ENCODE measurements at regions not wholly inside any gene's neighbourhood (a gene's known extent, or its start where the extent isn't known, plus 50 kb on each side); places are given as distances from the start of the nearest gene placed in this dataset.

DNA sequence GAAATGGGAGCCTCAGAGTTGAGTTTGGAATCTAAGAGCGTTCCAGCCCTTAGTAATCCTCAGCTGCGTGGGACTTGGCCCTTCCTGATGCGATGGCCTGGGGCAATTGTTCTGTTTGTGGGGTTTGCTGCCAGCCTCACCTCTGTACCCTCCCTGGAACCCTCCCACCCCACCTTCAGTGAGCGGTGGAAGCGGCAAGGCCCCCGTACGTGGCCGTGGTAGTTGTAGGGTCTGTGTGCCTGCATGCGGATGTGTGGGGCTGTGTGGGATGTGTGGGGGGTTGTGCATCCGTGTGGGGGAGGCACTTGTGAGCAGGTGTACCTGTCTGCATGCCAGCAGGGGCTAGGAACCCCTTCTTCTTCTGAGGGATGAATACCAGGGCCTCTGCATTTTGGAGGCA lies 65.4 kb upstream of the ADRA2C start:
- H3K27ac ChIP-seq (ENCODE audit: low read depth) = no peak overlapping the region
- H3K4me3 ChIP-seq (ENCODE audit: low read depth, low read length) = no peak overlapping the region
- H3K4me1 ChIP-seq (ENCODE audit: insufficient read depth) = no peaks in the 10 kb centered on the region
- 83% methylated on average over 10 of the region's 10 CpGs for WGBS
- no peaks in the 10 kb centered on the region for H3K36me3 ChIP-seq (ENCODE audit: insufficient read depth)
- DNase-seq (ENCODE audit: extremely low spot score) = no peak

DNA sequence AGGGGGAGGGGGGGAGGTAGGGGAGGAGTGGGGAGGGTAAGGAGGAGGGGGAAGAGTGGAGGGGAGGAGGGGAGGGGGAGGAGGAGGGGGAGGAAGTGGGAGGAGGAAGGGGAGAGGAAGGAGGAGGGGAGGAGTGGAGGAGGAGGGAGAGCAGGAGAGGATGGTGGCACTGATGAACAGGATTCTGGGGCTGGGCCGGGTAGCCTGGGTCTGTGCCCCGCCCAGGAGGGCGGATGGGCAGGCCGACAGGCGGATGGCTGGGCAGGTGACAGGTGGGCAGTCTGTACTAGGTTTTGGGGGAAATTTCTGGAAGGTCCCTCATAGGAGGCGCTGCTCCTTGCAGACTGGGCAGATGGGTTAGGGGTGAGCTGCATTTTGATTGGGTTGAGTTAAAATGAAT lies 66.0 kb upstream of the ADRA2C start:
- H3K27ac ChIP-seq (ENCODE audit: low read depth) = no peak overlapping the region
- 70% methylated on average over 6 of the region's 6 CpGs for WGBS
- no peak for DNase-seq (ENCODE audit: extremely low spot score)

DNA sequence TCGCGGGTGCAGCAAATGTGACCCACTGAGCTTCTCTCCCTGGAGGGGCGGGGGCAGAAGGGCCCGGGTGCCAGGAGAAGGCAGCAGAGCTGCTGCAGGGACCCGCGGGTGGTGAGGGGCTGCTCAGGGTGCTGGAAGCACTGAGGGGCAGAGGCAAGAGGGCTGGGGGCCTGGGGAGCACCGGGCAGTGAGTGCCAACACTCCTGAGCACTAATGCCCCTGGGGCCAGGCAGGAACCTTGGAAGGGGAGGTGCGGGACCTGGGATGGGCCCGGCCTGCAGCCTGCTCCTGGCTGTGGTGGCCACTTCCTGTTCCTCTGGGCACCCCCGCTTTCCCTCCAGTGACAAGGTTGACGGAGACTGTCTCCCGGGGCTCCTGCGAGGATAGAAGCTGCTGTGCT lies 66.5 kb upstream of the ADRA2C start:
- DNase-seq (ENCODE audit: extremely low spot score) = no peak
- no peak overlapping the region for H3K4me3 ChIP-seq (ENCODE audit: low read depth, low read length)
- WGBS = 77% methylated on average over 13 of the region's 13 CpGs
- H3K4me1 ChIP-seq (ENCODE audit: insufficient read depth) = no peaks in the 10 kb centered on the region
- H3K36me3 ChIP-seq (ENCODE audit: insufficient read depth) = no peaks in the 10 kb centered on the region
- H3K27ac ChIP-seq (ENCODE audit: low read depth) = no peak overlapping the region

More for the DNA sequence above, 66.0 kb upstream of the ADRA2C start:
- Histone ChIP-seq H3K4me1 (ENCODE audit: insufficient read depth) (no peaks in the 10 kb centered on the region), H3K4me3 (ENCODE audit: low read depth, low read length) (no peak overlapping the region), H3K36me3 (ENCODE audit: insufficient read depth) (no peaks in the 10 kb centered on the region)

DNA sequence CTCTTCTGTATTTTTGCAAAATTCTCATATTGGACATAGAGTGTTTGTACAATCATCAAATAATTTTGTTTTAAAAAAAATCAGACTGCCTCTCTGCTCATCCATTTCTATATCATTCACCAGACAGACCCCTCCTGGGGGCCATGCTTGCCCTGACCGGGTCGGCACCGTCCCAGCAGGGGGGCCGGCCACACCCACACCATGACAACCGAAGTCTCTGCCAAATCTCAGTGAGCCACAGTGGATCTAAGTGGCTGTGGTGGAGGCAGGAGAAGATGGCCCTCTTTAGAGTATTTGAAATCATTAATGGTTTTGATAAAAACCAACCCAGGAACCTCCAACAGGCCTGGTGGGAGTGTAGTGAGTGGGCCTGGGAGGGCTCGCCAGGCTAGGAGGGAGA lies 66.9 kb upstream of the ADRA2C start:
- Histone ChIP-seq H3K4me1 (ENCODE audit: insufficient read depth) (no peaks in the 10 kb centered on the region), H3K27ac (ENCODE audit: low read depth) (no peak overlapping the region), H3K36me3 (ENCODE audit: insufficient read depth) (no peaks in the 10 kb centered on the region), H3K4me3 (ENCODE audit: low read depth, low read length) (no peak overlapping the region)
- 65% methylated on average over 6 of the region's 6 CpGs for WGBS
- DNase-seq (ENCODE audit: extremely low spot score) = no peak

DNA sequence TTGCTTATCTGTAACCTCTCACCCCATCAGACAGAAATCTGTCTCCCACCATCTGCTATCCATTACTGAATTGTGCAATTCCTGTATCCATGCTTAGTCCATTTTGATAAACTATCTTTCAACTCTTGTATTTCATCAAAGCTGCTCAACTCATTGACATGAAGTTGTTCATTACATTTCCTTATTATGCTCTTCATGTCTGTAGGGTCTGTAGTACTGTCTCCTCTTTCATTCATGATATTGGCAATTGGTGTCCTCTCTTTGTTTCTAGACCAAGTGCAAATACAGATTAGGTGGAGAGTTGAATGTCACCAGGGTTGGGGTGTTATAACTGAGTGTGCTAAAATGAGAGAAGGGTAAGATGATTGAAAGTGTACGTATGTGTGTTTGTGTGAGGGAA lies 69.2 kb upstream of the ADRA2C start:
- Histone ChIP-seq H3K4me1 (ENCODE audit: insufficient read depth) (no peaks in the 10 kb centered on the region), H3K4me3 (ENCODE audit: low read depth, low read length) (no peak overlapping the region), H3K27ac (ENCODE audit: low read depth) (no peak overlapping the region), H3K36me3 (ENCODE audit: insufficient read depth) (no peaks in the 10 kb centered on the region)
- no peak for DNase-seq (ENCODE audit: extremely low spot score)
- WGBS = 92% methylated on average over 1 of the region's 1 CpG

DNA sequence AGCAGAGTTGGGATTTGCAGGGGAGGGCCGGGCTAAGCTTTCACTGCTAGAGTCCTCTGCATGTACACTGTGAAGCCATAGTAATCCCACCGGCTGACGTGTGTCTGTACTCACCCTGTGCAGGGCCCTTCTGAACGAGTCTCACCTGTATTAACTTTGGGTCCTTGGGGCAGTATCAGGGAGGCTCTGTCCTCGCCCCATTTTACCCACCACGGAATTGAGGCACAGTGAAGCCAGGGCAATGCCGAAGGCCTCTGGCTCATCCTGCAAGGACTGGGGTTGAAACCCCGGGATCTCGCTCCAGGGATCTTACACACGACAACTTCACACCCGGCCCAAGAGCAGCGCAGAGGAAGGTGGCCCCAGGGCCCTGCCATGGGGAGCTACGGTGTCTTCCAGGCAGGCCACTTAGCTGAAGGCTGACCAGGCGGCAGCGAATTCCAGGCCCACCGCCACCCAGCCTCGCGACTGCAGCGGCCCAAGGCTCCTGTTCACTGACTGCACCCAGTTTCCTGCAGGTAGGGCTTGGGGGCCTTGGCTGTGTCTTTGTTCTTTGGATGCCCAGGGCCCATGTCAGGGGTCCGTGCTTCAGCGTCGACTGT lies 75.5 kb upstream of the ADRA2C start:
- WGBS = 87% methylated on average over 22 of the region's 22 CpGs
- Histone ChIP-seq H3K4me3 (ENCODE audit: low read depth, low read length) (no peak overlapping the region), H3K27ac (ENCODE audit: low read depth) (no peak overlapping the region), H3K36me3 (ENCODE audit: insufficient read depth) (no peaks in the 10 kb centered on the region), H3K4me1 (ENCODE audit: insufficient read depth) (no peaks in the 10 kb centered on the region)
- DNase-seq (ENCODE audit: extremely low spot score) = no peak

DNA sequence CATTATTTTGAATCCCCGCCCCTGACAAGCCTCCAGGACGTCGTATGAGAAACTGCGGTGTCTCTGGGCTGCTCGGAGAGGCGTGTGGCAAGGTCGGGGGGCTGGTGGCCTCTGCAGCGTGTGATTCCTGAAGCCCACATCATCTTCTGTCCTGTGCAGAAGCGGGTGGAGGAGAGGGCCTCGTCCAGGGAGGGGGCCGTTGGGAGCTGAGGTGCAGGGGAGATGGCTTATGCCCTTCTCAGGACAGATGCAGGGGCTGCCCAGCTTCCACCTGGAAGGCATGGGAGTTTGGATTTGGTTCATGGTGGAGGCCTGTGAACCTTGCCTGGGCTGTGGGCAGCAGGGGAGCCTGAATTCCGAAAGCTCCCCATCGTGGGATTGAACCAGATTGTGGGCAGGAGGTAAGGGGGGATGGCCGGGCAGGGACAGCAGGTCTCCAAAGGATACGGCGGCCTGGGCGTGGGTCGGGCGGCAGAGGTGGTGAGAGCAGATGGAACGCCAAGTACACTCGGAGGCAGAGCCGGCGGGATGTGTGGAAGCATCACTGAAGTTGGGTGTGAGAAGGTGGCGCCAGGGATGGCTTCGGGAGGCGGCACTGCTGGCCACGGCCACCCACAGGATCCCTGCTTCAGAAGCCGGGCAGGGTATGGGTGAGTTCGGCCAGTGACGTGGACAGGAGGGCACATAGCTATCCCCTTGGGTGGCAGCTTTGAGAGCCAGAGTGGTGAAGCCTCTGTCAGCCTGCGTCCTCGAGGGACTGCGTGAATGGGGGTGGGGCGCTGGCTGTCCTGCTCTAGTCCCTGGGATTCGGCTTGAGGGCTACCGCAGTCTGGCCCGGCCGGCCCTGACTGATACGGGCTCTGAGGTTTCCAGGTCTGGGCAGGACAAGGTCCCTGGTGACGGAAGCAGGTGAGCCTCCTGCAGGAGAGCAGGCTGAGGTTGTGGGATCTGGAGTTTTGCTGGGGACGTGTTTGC lies 76.3 kb upstream of the ADRA2C start:
- Histone ChIP-seq H3K4me1 (ENCODE audit: insufficient read depth) (no peaks in the 10 kb centered on the region), H3K36me3 (ENCODE audit: insufficient read depth) (no peaks in the 10 kb centered on the region), H3K4me3 (ENCODE audit: low read depth, low read length) (no peak overlapping the region), H3K27ac (ENCODE audit: low read depth) (no peak overlapping the region)
- DNase-seq (ENCODE audit: extremely low spot score) = no peak
- WGBS = 85% methylated on average over 41 of the region's 41 CpGs

DNA sequence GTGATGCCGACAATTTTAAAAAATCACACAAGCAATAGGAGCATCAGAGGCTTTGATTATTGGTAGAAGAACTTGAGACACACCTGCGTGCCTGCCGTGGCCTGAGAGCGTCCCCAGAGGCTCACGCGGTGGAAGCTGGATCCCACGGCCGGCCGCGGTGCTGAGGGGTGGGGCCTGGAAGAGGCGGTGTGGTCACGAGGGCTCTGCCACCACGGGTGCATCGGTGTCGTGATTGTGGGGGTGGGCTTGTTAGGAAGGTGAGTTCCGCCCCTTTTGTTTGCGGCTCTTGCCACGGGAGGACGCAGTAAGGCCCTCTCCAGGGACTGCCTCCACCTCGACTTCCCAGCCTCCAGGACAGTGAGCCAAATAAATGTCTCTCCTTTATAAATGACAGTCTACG lies 77.2 kb upstream of the ADRA2C start:
- no peak for DNase-seq (ENCODE audit: extremely low spot score)
- Histone ChIP-seq H3K27ac (ENCODE audit: low read depth) (no peak overlapping the region), H3K36me3 (ENCODE audit: insufficient read depth) (no peaks in the 10 kb centered on the region), H3K4me3 (ENCODE audit: low read depth, low read length) (no peak overlapping the region), H3K4me1 (ENCODE audit: insufficient read depth) (no peaks in the 10 kb centered on the region)
- 83% methylated on average over 21 of the region's 21 CpGs for WGBS

DNA sequence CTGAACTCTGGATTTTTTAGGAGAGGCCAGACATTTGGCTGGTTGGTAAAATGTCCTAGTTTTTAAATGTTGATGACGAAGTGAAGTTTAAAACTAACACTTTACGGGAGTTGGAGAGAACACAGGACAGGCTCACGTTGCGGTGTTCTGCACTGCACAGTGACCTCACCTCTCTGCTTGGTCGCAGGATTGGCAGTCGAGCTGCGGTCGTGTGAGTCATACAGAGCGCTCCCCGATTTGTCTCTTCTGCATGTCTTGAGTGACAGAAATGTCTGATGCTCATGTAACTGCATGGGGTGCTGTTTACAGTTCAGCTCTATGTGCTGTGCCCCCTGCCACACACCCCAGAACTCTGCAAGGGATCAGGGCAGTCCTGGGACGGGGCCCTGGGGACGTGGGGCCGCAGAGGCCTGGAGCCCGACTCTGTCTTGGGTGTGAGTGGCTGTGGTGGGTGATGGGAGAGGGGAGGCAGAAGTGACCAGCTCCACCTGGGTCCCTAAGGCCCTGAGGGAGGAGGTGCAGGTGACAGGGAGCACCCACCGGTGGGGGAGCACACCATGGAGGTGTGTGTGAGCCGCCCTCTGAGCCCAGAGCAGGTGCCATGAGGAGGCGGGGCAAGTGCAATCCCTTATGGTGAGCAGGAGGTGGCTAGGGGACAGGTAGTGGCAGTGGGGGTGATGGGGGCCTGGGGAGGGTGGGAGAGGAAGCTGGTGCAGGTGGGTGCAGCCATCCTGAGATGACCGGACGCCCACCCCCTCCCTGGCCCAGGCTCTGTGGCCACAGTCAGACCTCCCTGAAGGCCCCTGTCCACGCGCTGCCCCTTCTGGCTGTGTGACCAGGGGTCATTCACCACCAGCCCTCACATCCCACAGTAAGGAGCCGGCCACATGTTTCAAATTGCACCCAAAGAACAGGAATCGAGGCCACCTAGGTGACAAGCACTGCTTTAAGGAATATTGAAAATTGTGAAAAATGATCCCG lies 77.9 kb upstream of the ADRA2C start:
- Histone ChIP-seq H3K4me3 (ENCODE audit: low read depth, low read length) (no peak overlapping the region), H3K4me1 (ENCODE audit: insufficient read depth) (no peaks in the 10 kb centered on the region), H3K27ac (ENCODE audit: low read depth) (no peak overlapping the region), H3K36me3 (ENCODE audit: insufficient read depth) (no peaks in the 10 kb centered on the region)
- WGBS = 86% methylated on average over 24 of the region's 24 CpGs
- no peak for DNase-seq (ENCODE audit: extremely low spot score)

DNA sequence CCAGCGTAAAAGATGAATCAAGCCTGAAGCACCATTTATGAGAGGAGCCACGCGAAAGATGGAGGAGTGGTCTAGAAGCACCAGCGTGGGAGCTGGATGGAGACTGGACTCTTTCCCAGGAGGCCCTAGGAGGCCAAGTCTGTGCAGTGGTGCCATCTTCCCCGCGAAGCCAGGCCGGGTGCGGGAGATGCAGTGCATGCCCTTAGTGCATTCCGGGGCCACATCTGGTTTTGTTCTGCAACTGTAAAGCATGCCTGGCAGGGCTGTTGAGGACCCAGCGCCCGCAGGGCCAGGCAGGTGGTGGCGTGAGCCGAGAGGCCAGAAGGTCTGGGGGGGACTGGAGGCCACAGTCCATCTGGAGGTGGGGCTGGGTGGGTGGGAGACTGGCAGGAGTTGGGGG lies 78.6 kb upstream of the ADRA2C start:
- H3K4me3 ChIP-seq (ENCODE audit: low read depth, low read length) = no peak overlapping the region
- 89% methylated on average over 13 of the region's 13 CpGs for WGBS
- H3K4me1 ChIP-seq (ENCODE audit: insufficient read depth) = no peaks in the 10 kb centered on the region
- DNase-seq (ENCODE audit: extremely low spot score) = no peak
- H3K36me3 ChIP-seq (ENCODE audit: insufficient read depth) = no peaks in the 10 kb centered on the region
- no peak overlapping the region for H3K27ac ChIP-seq (ENCODE audit: low read depth)

DNA sequence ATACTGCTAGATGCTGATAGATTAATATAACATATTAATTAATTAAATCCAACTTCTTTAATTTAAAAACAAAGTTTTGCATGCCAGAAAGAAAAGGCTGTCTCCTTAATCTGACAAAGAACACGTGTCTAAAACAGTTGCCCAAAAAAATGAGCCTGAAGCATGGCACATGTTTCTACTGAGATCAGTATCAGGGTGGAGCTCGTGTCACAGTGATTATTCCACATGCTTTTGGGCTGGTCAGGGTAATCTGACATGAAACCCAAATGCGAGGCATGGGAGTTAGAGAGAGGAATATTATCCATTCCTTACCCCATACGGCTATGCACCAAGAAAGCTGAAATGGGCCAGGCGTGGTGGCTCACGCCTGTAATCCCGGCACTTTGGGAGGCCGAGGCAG lies 79.4 kb upstream of the ADRA2C start:
- 67% methylated on average over 8 of the region's 8 CpGs for WGBS
- Histone ChIP-seq H3K36me3 (ENCODE audit: insufficient read depth) (no peaks in the 10 kb centered on the region), H3K4me3 (ENCODE audit: low read depth, low read length) (no peak overlapping the region), H3K27ac (ENCODE audit: low read depth) (no peak overlapping the region), H3K4me1 (ENCODE audit: insufficient read depth) (no peaks in the 10 kb centered on the region)
- DNase-seq (ENCODE audit: extremely low spot score) = no peak

DNA sequence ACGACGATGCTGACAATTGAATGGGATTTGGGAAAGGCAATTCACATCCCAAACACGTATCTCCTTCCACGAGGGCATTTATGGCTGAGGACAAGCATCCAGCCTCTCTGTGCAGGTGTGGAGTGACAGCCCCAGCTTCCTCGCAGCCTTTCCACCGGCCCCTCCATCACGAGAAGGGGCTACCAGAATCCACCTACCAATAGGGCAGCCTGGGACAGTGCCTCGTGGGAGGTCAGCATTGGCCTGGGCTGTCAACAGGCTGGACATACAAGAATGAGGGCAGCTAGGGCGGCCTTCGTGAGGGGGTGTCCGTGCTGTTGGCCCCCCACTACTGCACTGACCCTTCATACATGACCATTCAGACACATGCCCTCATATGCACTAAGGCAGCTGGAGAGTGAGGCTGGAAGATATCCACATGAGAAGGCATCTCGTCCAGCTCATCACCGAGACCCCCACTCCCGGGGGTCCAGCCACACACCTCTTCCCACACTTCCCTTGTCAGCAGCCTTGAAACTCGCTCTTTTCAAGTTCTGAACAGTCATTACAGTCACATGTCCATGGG lies 81.0 kb upstream of the ADRA2C start:
- DNase-seq (ENCODE audit: extremely low spot score) = no peak
- Histone ChIP-seq H3K4me3 (ENCODE audit: low read depth, low read length) (no peak overlapping the region), H3K36me3 (ENCODE audit: insufficient read depth) (no peaks in the 10 kb centered on the region), H3K27ac (ENCODE audit: low read depth) (no peak overlapping the region), H3K4me1 (ENCODE audit: insufficient read depth) (no peaks in the 10 kb centered on the region)
- WGBS = 88% methylated on average over 15 of the region's 15 CpGs

DNA sequence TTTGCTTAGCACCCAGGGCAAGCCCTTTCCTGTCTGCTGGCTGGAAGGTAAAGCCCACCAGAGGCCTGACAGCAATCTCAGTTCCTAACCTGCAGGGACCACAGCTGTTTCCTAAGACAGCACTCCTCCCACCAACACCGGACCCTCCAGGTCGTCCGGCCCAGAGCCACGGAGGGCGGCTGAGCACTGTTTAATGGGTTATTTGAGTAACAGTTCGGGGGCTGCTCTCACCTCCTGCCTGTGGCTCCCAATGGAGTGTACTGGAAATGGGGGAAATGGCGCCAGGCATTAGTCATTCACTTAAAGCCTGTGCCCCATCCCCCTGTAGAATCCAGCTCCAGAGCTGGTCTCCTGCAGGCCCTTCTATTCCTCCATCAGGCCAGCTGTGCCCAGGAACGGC lies 81.6 kb upstream of the ADRA2C start:
- H3K36me3 ChIP-seq (ENCODE audit: insufficient read depth) = no peaks in the 10 kb centered on the region
- no peaks in the 10 kb centered on the region for H3K4me1 ChIP-seq (ENCODE audit: insufficient read depth)
- no peak for DNase-seq (ENCODE audit: extremely low spot score)
- no peak overlapping the region for H3K27ac ChIP-seq (ENCODE audit: low read depth)
- no peak overlapping the region for H3K4me3 ChIP-seq (ENCODE audit: low read depth, low read length)
- 90% methylated on average over 8 of the region's 8 CpGs for WGBS

Data from urinary bladder (tissue), 3 donors.